Fibroblast of pulmonary artery (primary cell): ENCODE measurements at regions not wholly inside any gene's neighbourhood (a gene's known extent, or its start where the extent isn't known, plus 50 kb on each side); places are given as distances from the start of the nearest gene placed in this dataset.

ENCODE experiments used
- DNase-seq: peaks from one replicate; pipeline ENCODE4 v3.0.0-alpha.2; 2010; ENCODE audit warnings: low read depth
- H3K4me3 ChIP-seq: replicated peaks from 2 replicates; pipeline ENCODE4 v1.5.1; 2011; ENCODE audit warnings: low read depth, mild to moderate bottlenecking, control low read depth, low read length, moderate library complexity
- TF ChIP-seq, protein P1 (sequence below): IDR thresholded peaks from 2 replicates; pipeline ENCODE4 v1.5.1; 2011; ENCODE audit warnings: mild to moderate bottlenecking, control low read depth, low read length, inconsistent platforms; ENCODE audit errors: missing control alignments

DNA sequence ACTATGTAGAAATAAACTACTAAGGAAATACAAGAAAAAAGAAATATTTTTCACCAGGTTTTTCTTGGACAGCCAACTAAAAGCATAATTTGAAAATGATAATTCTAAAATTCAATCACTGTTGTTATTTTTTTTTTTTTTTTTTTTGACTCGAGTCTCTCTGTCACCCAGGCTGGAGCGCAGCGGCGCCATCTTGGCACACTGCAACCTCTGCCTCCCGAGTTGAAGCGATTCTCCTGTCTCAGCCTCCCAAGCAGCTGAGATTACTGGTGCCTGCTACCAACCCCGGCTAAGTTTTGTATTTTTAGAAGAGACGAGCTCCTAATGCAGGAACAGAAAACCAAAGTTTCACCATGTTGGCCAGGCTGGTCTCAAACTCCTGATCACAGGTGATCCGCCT lies 122.3 kb upstream of the UGT8 start:
- H3K4me3 ChIP-seq, result no peak overlapping the region
- no peak for DNase-seq
- TF ChIP-seq, protein P1, sequence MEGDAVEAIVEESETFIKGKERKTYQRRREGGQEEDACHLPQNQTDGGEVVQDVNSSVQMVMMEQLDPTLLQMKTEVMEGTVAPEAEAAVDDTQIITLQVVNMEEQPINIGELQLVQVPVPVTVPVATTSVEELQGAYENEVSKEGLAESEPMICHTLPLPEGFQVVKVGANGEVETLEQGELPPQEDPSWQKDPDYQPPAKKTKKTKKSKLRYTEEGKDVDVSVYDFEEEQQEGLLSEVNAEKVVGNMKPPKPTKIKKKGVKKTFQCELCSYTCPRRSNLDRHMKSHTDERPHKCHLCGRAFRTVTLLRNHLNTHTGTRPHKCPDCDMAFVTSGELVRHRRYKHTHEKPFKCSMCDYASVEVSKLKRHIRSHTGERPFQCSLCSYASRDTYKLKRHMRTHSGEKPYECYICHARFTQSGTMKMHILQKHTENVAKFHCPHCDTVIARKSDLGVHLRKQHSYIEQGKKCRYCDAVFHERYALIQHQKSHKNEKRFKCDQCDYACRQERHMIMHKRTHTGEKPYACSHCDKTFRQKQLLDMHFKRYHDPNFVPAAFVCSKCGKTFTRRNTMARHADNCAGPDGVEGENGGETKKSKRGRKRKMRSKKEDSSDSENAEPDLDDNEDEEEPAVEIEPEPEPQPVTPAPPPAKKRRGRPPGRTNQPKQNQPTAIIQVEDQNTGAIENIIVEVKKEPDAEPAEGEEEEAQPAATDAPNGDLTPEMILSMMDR, result no peak

DNA sequence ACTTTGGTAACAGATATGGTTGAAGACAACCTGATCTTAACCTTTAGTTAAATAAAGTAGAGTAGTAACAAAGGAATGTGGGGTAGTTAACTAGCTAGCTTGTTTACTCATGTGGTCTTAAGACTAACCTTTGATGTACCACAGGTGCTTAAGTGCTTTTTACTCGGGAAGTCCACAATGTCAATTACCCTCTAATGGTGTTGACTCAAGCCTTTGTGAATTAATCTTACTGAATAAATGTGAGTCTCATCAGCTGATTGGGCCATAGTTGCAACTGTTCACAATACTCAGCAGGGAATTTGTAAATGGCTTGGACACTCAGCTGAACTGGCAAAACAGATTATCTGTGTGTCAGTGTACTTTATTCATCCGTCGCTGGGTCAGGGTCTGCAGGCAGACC lies 119.0 kb upstream of the UGT8 start:
- DNase-seq, result no peak
- TF ChIP-seq, protein P1, result no peak

GRCh38 chr4:114481856-114482255 lies 116.8 kb upstream of the UGT8 start:
- DNase-seq, result no peak
- H3K4me3 ChIP-seq, result no peak overlapping the region
- TF ChIP-seq, protein P1, result no peak

More for the DNA sequence above, 119.0 kb upstream of the UGT8 start:
- H3K4me3 ChIP-seq, result no peak overlapping the region

DNA sequence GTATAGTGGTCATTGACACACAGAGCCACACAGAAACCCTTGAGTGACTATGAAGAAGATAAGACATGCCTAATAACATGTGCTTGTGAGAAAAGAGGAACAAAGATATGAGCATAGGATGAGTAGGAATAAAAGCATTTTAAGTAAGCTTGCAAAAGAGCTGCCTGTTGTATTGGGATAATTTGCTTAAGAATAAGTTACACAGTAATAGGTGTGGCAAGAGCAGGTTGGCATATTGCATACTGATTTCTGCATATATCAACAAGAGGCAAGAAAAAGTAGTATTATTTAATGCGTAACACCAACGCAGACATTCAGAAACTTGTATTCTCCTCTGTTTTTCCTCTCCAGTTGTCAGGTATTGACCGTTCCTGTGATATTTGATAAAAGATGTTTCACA lies 111.5 kb upstream of the UGT8 start:
- TF ChIP-seq, protein P1, result no peak
- DNase-seq, result no peak
- no peak overlapping the region for H3K4me3 ChIP-seq

- DNase-seq, result no peak
- TF ChIP-seq, protein P1, result no peak
- H3K4me3 ChIP-seq, result no peak overlapping the region
Measured at GRCh38 chr4:114488301-114488982, 110.2 kb upstream of the UGT8 start.

DNA sequence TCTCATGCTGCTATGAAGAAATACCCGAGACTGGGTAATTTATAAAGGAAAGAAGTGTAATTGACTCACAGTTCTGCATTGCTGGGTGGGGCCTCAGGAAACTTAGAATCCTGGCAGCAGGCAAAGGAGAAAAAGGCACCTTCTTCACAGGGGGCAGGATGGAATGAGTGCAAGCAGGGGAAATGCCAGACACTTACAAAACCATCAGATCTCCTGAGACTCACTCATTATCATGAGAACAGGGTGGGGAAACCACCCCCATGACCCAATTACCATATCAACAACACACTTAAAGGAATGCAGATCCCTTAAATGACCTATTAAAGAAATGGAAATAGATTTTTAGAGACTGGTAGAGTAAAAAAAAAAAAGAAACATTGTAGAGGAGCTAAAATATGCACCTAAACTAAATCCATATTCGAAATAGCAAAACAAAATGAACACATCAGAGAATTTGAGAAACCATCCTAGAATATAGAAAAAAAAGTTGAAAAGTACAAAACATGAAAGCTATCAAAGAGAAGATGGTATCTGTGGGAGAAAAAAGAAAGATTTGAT lies 104.3 kb upstream of the UGT8 start:
- H3K4me3 ChIP-seq, result no peak overlapping the region
- no peak for DNase-seq
- TF ChIP-seq, protein P1, result no peak

DNA sequence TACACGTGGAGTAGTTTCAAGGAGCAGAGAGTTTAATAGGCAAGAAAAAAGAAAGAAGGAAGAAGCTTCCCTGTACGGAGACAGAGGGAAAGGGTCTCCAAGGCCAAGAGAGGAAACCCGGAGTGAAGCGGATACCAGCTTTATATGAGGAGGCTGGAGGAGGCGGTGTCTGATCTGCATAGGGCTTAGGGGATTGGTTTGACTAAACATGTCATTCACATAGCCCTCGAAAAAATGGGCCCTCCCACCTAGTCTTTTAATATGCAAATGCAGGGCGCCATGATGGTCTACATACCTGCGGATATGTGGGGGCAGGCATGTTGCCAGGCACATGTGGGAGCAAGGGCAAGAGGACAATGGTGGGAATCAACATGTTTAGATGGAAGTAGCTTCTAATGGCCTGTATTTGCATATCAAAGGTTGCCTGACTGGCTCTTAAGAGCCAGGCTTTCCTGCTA lies 103.1 kb upstream of the UGT8 start:
- TF ChIP-seq, protein P1, result no peak
- H3K4me3 ChIP-seq, result no peak overlapping the region
- DNase-seq, result no peak
